GM18861 (cell line): ENCODE measurements at regions not wholly inside any gene's neighbourhood (a gene's known extent, or its start where the extent isn't known, plus 50 kb on each side); places are given as distances from the start of the nearest gene placed in this dataset.

Experiments
- ATAC-seq: cut with Tn5 transposase; IDR thresholded peaks from one replicate; pipeline ENCODE4 v1.9.1; 2021; ENCODE audit not compliant: unreplicated experiment

DNA sequence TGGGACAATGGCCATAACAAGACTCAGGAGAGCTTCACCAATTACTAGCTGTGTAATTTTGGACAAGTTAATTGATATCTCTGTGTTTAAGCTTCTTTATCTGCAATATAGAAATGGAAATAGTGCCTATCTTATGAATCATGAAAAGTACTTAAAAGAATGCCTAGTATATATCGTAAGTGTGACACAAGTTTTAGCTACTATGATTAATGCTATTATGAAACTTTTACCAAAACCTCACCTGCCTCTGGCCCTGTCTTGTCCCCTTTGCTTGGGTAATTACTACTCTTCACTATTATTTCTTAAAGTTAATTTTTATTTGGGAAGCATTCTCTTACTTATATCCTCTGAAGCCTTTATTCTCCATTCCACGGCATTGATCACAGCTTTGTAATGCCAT is 75.0 kb upstream of the NETO1 start:
- ATAC-seq, result no peak

DNA sequence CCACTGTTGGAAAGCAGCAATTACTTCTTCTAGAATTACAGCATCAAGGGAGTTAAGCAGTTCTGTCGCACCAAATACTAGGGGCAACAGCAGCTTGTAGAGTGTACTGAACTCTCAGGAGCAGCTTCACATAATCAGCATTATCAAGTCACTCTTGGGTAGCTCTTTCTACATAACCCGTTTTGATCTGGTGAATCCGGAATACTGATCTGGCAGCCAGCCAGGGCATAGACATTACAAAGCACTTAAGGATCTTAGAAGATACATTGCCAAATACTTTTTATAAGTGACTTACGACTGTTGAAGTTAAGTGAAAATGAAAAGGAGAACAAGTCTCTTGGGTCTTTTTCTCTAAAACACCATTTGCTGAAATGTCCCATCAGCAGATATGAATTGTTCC is 73.2 kb upstream of the NETO1 start:
- no peak for ATAC-seq

GRCh38 chr18:72940509-72940908 is 72.7 kb upstream of the NETO1 start:
- no peak for ATAC-seq

- ATAC-seq, result no peak
Observed at GRCh38 chr18:72935744-72936143, 68.0 kb upstream of the NETO1 start.

DNA sequence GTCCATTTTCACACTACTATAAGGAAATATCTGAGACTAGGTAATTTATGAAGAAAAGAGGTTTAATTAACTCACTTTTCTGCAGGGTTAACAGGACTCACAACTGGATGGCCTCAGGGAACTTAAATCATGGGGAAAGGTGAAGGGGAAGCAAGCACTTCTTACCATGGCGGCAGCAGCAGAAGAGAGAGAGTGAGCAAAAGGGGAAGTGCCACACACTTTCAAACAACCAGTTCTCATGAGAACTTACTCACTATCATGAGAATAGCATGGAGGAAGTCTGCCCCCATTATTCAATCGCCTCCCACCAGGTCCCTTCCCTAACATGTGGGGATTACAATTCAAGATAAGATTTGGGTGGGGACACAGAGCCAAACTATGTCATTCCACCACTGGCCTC is 55.1 kb upstream of the NETO1 start:
- no peak for ATAC-seq
